ENCODE measurements at regions not wholly inside any gene's neighbourhood (a gene's known extent, or its start where the extent isn't known, plus 50 kb on each side); places are given as distances from the start of the nearest gene placed in this dataset.

DNA sequence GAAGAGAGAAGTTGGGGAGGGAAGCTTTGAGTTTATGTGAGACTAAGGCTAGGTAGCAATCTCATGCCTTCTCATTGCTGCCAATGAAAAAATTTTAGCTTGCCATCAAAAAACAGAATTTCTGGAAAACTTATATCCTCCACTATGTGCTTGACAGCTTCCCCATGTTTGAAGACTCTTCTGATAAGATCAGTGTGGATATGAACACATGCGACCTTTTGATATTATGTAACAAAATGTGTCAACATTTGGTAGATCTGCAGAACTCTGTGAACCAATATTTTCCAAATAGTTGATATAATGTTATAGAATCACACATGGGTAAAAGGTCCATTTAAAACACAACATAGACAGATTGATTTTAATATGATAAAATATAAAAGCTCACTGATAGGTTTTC is 380.9 kb upstream of the PROK2 start:
- POLR2A ChIA-PET = interaction anchor here (0.7 to 1.5 kb wide), 2 partner anchors 9 to 100 kb away, joined by 3 to 7 read pairs; no protein-coding TSS in a partner anchor
- Mint-ChIP-seq H3K36me3 (ENCODE audit: low read depth) (no peaks in the 10 kb centered on the region), H3K27ac (peak overlapping the region; percentile 35)

DNA sequence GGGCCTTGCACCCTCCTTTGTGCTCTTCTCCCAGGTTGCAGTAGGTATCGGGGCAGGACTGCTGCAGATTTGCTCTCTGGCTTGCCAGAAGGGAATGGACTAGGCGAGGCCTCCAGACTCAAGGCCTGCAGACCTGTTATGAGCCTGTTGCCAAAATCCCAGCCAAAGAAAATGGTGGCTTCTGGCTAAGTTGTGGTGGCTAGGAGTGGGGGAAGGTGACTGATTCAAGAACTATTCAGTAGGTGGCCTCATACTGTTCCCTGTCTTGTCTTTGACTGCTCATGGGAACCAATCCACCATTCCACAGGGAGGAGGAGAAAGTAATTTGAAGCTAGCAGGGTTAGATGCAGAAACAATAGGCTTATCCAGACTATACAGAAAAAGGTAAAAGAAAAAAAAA is 380.4 kb upstream of the PROK2 start:
- Mint-ChIP-seq H3K4me3 (peak overlapping the region; percentile 8), H3K9me3 (no peaks in the 10 kb centered on the region), H3K4me1 (peaks cover 52% of the 10 kb centered on the region), H3K27me3 (peaks cover 2% of the 10 kb centered on the region), H3K36me3 (ENCODE audit: low read depth) (no peaks in the 10 kb centered on the region), H3K27ac (peak overlapping the region; percentile 35)
- TF ChIP-seq, protein P1, sequence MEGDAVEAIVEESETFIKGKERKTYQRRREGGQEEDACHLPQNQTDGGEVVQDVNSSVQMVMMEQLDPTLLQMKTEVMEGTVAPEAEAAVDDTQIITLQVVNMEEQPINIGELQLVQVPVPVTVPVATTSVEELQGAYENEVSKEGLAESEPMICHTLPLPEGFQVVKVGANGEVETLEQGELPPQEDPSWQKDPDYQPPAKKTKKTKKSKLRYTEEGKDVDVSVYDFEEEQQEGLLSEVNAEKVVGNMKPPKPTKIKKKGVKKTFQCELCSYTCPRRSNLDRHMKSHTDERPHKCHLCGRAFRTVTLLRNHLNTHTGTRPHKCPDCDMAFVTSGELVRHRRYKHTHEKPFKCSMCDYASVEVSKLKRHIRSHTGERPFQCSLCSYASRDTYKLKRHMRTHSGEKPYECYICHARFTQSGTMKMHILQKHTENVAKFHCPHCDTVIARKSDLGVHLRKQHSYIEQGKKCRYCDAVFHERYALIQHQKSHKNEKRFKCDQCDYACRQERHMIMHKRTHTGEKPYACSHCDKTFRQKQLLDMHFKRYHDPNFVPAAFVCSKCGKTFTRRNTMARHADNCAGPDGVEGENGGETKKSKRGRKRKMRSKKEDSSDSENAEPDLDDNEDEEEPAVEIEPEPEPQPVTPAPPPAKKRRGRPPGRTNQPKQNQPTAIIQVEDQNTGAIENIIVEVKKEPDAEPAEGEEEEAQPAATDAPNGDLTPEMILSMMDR (IDR thresholded peaks at IDR 0.05) = no peak
- CTCF ChIA-PET = no interaction called here
- POLR2A ChIA-PET = interaction anchor here (0.7 to 1.9 kb wide), 3 partner anchors 9 to 101 kb away, joined by 3 to 7 read pairs (median 6); no protein-coding TSS in a partner anchor
- intact Hi-C loops (cut with micrococcal nuclease) = loop anchor here (5.0 to 10.0 kb wide), 2 partner anchors 419 to 1098 kb away; no protein-coding TSS in a partner anchor
- DNase-seq = no peak
- no peak for ATAC-seq (ENCODE audit: low read depth)

More for the DNA sequence above, 380.9 kb upstream of the PROK2 start:
- ATAC-seq (ENCODE audit: low read depth) (no peak), DNase-seq (no peak)
- peaks cover 2% of the 10 kb centered on the region for H3K27me3 Mint-ChIP-seq
- TF ChIP-seq, protein P1 (IDR thresholded peaks at IDR 0.05) = no peak
- CTCF ChIA-PET = no interaction called here
- peaks cover 52% of the 10 kb centered on the region for H3K4me1 Mint-ChIP-seq
- H3K9me3 Mint-ChIP-seq = no peaks in the 10 kb centered on the region
- intact Hi-C loops (cut with micrococcal nuclease) = loop anchor here (5.0 to 10.0 kb wide), 2 partner anchors 419 to 1099 kb away; no protein-coding TSS in a partner anchor
- H3K4me3 Mint-ChIP-seq = no peak overlapping the region

DNA sequence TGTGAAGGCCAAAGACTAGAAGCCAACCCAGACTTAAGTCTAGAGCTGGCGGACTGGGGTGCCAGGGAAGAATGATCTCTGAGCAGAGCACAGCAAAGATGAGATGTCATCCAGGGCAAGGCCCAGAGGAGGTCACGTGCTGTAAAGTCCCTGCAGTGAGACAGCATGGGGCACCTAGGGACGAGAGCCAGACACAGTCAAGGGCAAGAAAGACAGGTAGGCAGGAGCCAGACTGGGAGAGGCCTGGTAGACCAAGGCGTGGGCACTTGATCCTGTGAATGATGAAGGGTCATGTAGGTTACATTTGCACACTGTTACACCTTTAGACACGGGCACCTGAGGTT is 379.7 kb upstream of the PROK2 start:
- intact Hi-C loops (cut with micrococcal nuclease) = loop anchor here (1.0 to 10.0 kb wide), 8 partner anchors 9 to 833 kb away; partner anchors contain the start of gene PPP4R2
- ATAC-seq (ENCODE audit: low read depth) (no peak), DNase-seq (no peak)
- Mint-ChIP-seq H3K36me3 (ENCODE audit: low read depth) (no peaks in the 10 kb centered on the region), H3K4me1 (peaks cover 52% of the 10 kb centered on the region), H3K27me3 (peaks cover 2% of the 10 kb centered on the region), H3K4me3 (no peak overlapping the region), H3K9me3 (no peaks in the 10 kb centered on the region), H3K27ac (peak overlapping the region; percentile 81)
- ChIA-PET CTCF (interaction anchor here (1.4 kb wide), 2 partner anchors 30 to 84 kb away, joined by 3 to 5 read pairs; no protein-coding TSS in a partner anchor), POLR2A (interaction anchor here (0.7 to 2.1 kb wide), 8 partner anchors 12 to 101 kb away, joined by 3 to 22 read pairs (median 4); no protein-coding TSS in a partner anchor)
- TF ChIP-seq, protein P1 (IDR thresholded peaks at IDR 0.05) = no peak

DNA sequence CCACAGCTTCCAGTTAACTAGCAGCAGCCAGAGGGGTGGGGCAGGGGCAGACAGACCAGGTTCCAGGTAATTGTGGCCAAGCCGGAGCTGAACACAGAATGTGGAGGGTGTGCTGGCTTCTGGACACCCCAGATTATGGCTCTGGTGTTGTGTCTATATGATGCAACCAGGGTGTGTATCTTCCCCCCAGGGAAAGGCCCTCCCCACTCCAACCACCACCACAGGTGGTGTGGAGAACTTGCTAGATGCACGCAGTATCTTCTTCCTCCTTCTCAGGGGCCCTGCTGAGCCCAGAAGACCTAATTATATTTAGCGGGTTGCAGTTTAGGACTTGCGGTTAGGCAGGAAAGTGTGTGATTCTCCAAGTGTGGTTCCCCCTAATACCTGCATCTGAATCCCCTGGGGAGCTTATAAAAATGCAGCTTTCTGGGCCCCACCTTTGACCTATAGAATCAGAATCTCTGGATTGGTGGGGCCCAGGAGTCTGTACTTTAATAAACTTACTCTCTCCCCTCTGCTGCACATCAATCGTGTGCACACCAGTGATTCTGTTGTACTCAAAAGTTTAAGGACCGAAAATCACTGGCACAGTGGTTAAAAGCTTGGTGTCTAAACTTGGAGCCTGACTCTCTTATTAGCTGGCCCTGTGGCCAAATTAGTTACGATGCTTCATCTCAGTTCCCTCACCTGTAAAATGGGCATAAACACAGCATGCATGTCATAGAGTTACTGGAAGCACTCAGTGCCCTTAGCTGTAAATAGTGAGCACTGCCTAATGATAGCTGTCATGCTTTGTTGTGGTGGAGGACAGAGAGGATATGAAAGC is 379.1 kb upstream of the PROK2 start:
- Mint-ChIP-seq H3K4me3 (peak overlapping the region; percentile 64), H3K9me3 (no peaks in the 10 kb centered on the region), H3K27me3 (peaks cover 2% of the 10 kb centered on the region), H3K36me3 (ENCODE audit: low read depth) (no peaks in the 10 kb centered on the region), H3K4me1 (peaks cover 52% of the 10 kb centered on the region), H3K27ac (peak overlapping the region; percentile 81)
- intact Hi-C loops (cut with micrococcal nuclease) = loop anchor here (1.0 to 10.0 kb wide), 8 partner anchors 9 to 833 kb away; partner anchors contain the start of gene PPP4R2
- DNase-seq (peak; percentile 53), ATAC-seq (ENCODE audit: low read depth) (peak; percentile 87)
- TF ChIP-seq, protein P1 (IDR thresholded peaks at IDR 0.05) = no peak
- ChIA-PET POLR2A (interaction anchor here (0.6 to 2.1 kb wide), 11 partner anchors 13 to 581 kb away, joined by 3 to 22 read pairs (median 4); no protein-coding TSS in a partner anchor), CTCF (interaction anchor here (1.4 kb wide), 2 partner anchors 29 to 84 kb away, joined by 3 to 5 read pairs; no protein-coding TSS in a partner anchor)
